HG02642 (cell line): ENCODE measurements at regions not wholly inside any gene's neighbourhood (a gene's known extent, or its start where the extent isn't known, plus 50 kb on each side); places are given as distances from the start of the nearest gene placed in this dataset.

Experiments
- ATAC-seq: cut with Tn5 transposase; IDR thresholded peaks from one replicate; pipeline ENCODE4 v1.9.1; 2021; ENCODE audit warnings: mild to moderate bottlenecking; ENCODE audit not compliant: unreplicated experiment, poor library complexity

DNA sequence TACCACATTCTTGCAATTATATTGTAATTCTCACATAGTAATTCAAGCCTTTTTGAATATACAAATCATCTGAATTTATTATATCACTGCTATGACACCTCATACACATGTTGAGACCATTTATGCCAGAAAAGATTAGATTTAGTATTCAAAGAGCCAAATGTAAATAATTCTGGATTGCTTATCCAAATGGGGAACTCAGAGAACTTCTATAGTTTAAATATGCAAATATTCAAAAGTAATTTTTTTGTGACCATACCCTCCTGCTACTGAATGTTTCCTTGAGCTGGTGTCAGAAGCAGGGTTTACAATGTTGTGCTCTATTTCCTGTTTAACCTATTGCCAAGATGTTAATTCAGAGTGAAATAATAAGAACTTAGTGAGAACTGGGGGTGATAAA is 372.2 kb downstream of the TRIML1 start:
- ATAC-seq = no peak

DNA sequence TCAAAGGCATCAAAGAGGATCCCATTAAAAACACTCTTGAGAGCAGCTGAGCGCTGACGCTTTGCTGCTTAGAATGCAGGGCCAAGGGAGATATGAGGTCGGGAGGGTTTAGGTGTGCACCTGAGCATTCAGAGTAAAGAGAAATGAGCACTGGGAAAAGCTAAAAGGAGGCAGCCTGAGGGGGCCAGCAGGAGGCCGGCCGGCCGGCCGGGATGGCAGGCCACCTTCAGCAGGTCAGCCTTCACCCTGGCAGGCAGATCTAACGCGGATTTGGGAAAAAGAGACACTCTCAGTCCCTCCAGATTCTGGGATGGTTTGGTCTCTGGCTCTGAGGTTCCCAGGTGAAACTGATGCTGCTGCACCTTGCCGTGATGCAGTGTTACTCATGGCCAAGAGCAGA is 393.5 kb downstream of the TRIML1 start:
- ATAC-seq = no peak

DNA sequence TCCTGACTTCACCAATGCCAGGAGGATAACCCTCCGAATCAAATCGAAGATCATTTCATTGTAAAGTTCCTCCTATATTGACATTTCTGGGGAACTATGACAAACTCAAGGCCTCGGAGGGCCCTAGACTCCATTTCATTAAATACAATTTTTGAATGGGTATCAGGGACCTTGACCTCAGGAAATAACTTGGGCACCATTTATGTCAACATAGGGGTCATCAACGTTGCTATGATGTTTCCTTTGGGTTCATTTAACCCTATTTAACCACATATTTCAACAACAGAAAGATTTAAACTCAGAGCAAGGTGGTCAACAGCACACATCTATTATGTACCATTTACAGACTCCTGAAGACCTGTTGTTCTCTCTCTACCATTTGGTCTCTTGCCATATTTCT is 395.1 kb downstream of the TRIML1 start:
- no peak for ATAC-seq

DNA sequence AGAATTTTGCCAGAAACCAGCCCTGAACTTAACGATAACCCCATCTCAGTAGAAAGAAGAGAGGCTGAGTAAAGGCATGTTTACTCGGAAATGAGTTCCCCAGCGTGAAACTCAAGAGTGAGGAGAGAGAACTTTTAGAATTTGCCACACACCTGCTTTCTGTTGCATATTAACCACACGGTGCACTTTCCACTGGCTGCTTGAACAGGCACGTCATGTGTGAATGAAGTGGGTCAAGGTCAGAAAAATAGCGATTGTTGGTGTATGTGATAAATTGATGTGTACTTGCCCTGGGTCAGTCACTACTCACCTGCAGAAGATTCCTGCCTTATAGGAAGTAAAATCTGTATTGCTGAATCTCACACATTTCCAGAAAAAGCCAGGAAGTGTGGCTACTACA is 395.7 kb downstream of the TRIML1 start:
- ATAC-seq = no peak

DNA sequence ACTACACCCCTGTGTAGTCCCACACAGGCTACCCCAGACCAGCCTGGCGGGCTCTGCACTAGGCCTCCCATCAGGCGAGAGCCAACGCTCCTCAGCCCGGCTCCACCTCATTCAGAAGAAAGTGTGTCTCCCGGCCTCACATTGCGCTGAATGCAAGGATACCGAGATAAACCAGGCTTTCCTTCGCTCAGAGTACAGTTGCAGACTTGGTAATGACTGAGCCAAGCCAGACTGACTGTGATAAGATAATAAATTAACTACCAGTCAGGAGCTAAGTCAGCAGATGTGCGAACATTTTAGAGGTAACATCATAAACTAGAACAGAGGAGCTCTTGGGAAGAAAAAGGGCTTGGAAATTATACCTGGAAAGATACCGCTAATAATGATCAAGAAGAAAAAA is 397.6 kb downstream of the TRIML1 start:
- no peak for ATAC-seq

DNA sequence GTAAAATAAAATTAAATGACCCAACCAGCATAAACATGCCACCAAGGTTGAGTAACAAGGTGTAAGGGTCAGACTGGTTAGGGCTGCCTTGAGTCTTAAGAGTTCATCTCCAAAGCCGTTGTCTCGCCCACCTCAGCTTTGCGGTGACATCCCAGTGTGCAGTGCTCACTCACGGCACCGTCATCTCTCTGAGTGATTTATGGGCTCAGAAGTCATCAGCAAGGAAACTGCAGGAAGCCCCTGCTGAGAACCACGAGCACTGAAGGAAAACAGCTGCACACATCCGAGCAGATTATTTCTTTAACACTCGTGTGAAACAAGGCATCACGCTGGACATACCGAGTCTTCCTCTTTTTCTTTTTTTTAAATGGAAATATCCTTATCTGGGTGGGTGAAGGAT is 411.1 kb downstream of the TRIML1 start:
- no peak for ATAC-seq

DNA sequence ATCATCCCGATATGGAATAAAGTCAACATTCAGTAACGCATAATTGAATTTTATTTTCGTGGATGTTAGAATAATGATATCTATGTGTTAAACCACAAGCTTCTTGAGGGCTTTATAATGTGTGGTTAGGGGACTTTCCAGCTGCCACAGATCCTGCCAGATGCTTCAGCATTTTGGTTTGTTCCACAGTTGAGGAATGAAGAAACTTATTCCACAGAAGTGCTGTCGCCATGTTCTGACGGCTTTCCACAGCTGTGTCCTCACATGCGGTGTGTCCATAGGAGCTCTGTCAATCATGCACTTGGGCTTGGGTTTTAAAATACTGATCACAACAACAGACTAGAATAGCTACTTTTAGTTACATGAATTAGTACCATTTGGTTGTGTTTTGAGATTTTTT is 411.9 kb downstream of the TRIML1 start:
- ATAC-seq = no peak

DNA sequence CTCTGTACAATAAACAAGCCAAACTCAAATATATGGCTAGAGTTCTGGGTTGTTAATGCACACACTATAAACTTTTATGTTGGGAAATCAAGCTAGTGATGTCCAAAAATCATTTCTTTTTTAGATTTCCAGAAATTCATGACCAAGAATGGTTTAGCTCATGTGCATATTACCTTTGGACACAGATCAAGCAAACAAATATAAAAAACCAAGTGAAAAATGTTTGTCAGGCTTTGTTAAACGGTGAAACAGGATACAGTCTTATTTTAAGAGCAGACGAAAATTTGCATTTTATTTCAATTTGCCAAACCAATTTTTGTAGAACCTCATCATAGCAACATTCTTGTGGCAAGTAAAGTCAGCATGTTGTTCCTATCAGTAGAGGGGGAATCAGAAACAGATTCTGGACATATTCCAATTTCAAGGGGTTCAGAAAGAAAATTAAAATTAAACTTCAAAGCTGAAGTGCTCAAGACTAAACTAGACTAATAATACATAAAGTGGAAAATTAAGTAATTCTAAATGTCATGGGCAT is 413.6 kb downstream of the TRIML1 start:
- ATAC-seq = no peak

DNA sequence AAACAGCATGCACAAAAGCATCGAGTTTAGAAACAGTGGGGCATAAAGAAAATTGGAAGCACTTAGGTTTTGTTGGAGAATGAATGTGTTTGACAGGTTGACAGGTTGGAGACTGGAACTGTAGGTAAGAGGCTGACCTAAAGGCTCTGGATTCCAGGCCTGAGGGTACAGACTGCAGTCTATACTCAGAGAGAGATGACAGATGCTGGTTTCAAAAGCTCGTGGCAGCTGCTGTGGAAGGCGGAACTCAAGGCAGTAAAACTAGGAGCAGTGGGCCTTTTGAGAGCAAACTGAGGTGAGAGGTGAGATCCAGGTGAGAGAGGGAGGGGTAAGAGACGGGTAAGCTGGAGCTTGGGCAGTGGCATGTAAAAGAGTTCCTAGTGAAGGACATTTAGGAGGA is 415.2 kb downstream of the TRIML1 start:
- ATAC-seq = no peak

DNA sequence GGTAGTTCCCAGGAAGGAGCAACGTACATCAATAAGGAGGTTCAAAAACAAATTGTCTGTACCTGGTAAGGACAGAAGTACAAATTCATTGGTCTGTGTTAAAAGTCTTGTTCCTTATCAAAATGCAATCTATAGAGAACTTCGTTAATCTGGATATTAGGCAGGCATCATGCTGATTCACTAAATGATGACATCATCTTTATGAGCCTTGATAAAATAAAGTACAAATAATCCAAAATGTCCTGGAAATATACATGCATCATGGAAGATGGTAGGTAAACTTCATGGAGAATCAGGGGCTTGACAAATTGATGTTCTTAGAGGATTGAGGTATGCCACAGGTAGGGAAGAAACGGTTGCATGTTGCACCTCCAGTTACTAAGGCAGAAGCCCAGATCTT is 433.9 kb downstream of the TRIML1 start:
- no peak for ATAC-seq

DNA sequence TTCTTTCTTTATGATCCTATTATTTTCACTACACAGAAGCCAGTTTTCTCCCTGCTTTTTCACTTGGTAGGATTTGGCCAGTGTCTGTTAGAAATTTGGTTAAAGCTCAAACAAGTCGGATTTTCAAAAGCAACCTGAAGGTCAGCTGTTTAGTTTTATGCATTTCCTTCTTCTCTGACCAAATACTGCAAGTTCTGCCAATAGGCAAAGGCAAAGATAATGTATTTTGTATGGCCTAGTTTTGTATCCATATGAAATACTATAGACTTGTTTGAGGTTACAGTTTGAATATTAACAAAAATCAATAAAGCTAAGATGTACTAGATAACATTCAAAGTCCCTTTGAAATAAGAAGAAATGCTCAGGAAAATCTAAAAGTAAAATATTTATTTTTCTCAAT is 439.4 kb downstream of the TRIML1 start:
- ATAC-seq = no peak

DNA sequence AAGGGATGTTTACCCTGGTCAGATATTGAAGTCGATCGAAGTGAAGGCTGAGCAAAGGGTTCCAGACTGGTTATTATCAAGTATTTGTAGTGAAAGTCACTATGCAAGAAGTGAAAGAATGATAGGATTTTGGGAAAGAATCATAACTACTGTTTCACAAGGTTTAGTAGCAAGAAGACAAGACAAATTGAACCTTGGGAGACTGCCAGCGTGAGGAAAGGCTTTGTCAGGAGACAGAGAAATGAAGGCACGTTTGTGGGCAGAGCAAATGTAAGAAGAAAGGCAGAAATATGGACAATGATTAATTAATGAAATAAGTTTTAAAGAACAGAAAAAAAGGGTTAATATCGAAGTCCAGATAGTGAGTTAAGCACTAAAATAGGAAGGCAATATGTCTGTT is 456.8 kb downstream of the TRIML1 start:
- ATAC-seq = no peak

DNA sequence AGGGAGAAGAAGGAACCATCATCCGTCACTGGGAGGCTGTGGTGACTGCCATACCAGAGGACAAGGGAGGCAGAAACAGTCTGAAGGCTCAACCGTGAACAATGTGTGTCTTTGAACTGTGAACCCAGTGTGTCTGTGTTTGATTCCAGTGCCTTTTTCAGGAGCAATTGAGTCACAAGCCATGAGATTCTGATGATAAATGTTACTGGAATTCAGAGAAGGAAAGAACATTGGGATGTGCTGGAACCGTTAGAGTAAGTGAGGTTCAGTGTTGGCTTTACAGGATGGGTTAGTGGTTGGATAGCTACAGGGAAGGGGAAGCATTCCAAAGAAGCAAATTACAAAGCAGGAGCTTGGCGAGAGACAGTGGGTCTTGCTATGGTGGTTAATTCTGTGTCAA is 464.4 kb downstream of the TRIML1 start:
- no peak for ATAC-seq

DNA sequence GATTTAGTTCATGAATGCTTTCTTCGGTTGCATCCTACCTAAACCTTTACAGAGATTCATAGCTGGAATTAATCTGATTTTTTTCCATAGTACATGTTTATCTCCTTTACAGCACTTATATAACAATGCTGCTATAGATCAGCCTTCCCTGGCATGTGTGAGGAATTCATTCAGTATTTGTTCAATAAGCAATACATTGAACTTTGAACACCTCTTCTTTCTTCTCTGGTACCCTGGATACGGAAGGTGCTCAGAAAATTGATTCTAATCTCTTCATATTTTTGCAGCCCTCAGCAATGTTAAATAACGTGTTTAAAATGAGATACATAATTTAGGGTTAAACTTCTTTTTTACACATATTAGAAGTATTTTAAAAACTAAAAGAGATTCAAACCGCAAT is 467.4 kb downstream of the TRIML1 start:
- ATAC-seq = no peak

DNA sequence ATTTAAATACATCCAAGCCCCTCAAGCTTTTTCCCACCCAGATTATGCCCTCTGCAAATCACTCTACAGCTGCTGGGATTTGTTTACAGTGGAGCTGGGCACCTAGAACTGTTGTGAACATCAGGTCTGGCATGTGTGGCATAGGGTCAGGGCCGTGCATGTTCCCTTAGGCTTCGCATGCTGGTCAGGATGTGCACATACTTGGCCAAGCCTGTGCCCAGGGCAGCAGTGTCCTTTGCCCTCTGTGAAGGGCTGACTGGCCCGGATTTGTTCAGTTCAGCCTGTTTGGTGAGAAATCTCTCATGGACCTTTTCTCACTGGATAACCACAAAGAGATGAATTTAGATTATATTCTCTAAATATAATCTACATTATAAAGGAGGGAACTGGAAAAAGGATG is 471.9 kb downstream of the TRIML1 start:
- no peak for ATAC-seq

DNA sequence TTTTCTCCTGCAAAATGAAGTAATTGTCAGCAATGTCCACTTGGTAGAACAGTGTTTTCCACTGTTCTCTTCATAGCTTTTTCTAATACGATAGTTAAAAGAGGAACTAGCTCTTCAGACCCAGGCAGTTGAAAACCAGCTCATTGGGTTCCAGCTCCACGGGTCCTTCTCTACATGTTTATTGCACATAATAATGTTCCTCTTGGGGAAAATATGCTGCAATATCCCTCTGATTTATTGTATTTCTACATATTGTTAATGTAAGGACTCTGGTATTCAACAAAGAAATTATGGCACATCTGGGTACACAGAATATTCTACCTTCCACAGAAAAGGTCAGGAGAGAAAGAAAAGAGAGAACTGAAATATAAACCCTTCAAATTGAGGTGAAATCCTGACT is 473.4 kb downstream of the TRIML1 start:
- no peak for ATAC-seq

DNA sequence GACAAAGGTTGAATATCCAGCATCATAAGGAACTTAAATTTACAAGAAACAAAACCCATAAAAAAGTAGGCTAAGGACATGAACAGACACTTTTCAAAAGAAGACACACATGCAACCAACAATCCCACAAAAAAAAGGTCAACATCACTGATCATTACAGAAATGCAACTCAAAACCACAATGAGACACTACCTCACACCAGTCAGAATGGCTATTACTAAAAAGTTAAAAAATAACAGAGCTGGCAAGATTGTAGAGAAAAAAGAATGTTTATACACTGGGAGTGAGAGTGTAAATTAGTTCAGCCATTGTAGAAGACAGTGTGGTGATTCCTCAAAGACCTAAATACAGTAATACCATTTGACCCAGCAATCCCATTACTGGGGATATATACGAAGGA is 474.7 kb downstream of the TRIML1 start:
- no peak for ATAC-seq

DNA sequence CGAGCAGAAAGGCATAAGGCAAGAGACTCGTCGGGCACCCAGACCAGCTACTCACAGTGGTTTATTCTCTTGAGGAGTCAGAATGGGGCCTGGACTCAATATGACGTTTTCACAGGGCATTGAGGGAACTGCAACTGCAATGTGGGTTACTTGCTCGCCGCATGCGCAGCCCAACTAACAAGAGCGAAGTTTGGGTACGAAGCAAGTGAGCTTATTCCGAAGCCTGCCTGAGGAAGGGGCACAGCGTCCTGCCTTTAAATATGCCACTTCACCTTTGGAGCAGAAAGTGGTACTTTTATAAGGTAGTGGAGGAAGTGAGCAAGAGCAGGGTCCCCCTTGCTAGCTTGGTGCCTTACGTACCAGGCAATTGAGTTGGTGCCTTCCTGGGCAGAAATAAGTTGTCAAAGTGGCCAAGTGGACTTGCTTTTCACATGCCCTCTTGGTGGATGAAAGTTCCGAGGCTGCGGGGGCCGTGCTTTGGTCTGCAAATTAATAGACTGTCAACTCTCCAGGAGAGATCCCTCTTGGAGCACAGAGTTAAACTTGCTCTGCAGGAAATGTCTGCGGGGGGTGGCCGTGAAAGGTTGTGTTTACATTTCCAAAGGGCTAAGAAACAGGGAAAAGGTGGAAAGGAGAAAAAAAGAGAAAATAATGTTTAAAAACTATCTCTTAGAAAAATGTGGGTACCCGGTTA is 480.4 kb downstream of the TRIML1 start:
- ATAC-seq = no peak

DNA sequence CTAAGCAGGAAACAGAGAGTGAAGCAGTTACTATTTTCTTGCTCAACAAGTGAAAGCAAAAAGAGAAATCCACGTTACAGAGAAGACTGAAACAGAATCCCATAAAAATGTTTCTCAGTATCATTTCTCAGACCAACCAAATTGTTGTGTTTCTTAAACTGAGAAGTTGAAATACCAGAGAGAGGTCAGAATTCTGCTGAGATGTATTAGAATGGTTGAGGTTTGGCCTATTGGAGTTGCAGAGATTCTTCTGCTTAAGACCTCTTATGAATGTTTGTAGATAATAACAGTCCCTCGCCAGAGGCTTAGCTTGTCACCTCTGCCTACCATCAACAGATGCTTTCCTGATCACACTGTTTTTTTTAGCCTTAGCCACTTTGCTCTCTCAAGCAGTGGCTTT is 481.4 kb downstream of the TRIML1 start:
- ATAC-seq = no peak

DNA sequence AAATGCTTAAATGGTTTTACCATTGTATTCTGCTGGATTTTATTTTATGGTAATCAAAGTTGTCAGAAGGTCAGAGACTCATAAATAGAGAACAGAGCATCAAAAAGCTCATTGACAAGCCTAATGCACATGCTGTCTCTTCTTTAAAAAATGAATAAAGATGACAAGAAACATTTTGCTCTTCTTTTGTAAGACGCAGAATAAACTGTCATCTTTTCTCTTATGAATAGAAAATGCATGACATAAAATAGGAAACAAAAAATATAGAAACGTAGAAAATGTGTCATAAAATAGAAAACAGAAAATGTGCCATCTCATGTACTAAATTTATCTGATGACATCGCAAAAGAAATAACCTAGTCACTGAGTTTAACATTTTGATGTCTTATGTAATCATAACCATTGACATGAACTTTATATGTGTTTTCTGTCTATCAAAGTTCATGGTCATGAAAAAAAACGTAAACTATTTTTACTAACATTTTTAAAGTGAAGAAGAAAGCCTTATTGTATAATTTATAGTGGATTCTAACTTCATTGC is 484.1 kb downstream of the TRIML1 start:
- ATAC-seq = no peak

DNA sequence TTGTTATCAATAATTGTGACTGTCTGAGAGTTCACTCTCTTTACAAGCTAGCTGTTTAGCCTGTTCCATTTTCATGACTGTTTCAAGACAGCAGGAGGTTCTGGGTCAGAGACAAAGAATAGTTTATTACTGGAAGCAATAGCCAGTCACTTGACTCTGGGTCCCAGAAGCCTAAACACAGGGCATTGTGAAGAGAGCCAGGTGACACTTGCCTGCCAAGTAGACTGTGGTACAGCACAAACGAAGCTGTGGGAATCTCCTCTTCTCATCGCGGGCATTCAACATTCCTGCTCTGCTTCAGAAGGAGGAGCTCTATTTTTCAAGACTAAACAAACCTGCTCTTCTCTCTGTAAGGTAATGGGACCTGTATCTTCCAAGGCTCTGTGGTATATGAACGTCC is 485.1 kb downstream of the TRIML1 start:
- ATAC-seq = no peak

DNA sequence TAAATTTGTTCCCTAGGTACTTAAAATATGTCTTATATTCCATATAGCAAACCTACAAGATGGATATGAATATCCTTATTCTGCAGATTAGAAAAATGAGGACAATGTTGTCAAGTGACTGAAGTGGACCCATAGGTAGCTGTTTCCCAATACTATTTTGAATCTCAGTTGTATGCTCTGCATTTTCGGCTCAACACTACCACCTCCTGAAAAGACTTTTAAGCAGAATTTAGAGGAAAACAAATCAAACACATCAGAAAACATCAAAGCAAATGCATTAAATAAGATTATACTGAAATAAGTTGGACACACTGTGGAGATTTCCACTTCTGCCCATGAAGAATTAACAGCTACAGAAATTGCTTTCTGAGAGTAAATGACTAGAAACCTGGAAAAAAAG is 488.7 kb downstream of the TRIML1 start:
- no peak for ATAC-seq
